HepG2 (cell line): ENCODE measurements at regions not wholly inside any gene's neighbourhood (a gene's known extent, or its start where the extent isn't known, plus 50 kb on each side); places are given as distances from the start of the nearest gene placed in this dataset.

Experiments used
- CTCF ChIP-seq: sonication (generic); formaldehyde crosslinking; IDR thresholded peaks from 2 replicates; pipeline ENCODE4 v1.5.0; 2020; ENCODE audit warnings: mild to moderate bottlenecking, missing genetic modification reagents, moderate library complexity
- ESRRA ChIP-seq: sonication (generic); formaldehyde crosslinking; IDR thresholded peaks from 2 replicates; pipeline ENCODE4 v1.5.1; 2020; ENCODE audit warnings: mild to moderate bottlenecking, low read depth, missing genetic modification reagents
- ZBTB14 ChIP-seq: sonication (generic); formaldehyde crosslinking; IDR thresholded peaks from 2 replicates; pipeline ENCODE4 v1.4.0; 2020; ENCODE audit warnings: missing genetic modification reagents

- TF ChIP-seq ESRRA (CRISPR knock-in tag) (no peak), ZBTB14 (CRISPR knock-in tag) (no peak), CTCF (no peak)
Measured at GRCh38 chr1:47501069-47501468, 63.2 kb downstream of the FOXD2 start.
